Spleen (tissue), 7 donors: ENCODE measurements at regions not wholly inside any gene's neighbourhood (a gene's known extent, or its start where the extent isn't known, plus 50 kb on each side); places are given as distances from the start of the nearest gene placed in this dataset.

Experiments
- POLR2A ChIP-seq, 3 donors: fragments of 450-650 bp; IDR thresholded peaks; one replicate each; pipeline ENCODE4 v1.5.1; 2017; ENCODE audit warnings: antibody characterized with exemption in 3 of 3, mild to moderate bottlenecking in 1 of 3
- TF ChIP-seq, protein P1 (sequence below), 11 experiments: fragments of 200-600 bp in 7 of 11; fragments of 450-650 bp in 4 of 11; sonication (generic) in 4 of 11; IDR thresholded peaks in 8 of 11; conservative IDR thresholded peaks in 3 of 11; 1 replicate in 7 of 11; 2 replicates in 4 of 11; pipeline versions ENCODE4 v1.4.0 to v1.8.0; 2016 to 2021; ENCODE audit warnings: antibody characterized with exemption in 11 of 11, inconsistent platforms in 4 of 11, mild to moderate bottlenecking in 1 of 11
- donor health status: DM: no; HTN: no; CAD: no; lungs with moderate emphysema.
- donor health status: DM: no; HTN: no; CAD: no.
- donor health status: DM: no; HTN: no; CAD: no.

DNA sequence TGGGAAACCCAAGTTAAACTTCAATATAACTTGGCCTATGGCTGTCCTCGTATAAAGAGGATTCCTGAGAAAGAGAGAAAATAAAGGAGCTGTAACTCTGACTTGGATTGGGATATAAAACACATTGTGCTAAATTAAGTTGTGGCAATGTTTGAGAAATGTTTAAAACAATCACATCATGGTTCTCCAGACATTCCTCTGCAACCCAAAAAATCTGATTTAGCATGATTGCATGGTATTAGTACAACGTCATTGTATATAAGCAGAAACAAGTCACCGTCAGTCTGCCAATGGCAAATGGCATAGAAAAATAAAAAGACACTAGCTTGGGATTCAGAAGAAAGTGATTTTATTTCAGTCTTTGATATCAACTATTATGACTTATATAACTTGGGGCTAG is 140.2 kb upstream of the FAM83B start:
- TF ChIP-seq, protein P1, sequence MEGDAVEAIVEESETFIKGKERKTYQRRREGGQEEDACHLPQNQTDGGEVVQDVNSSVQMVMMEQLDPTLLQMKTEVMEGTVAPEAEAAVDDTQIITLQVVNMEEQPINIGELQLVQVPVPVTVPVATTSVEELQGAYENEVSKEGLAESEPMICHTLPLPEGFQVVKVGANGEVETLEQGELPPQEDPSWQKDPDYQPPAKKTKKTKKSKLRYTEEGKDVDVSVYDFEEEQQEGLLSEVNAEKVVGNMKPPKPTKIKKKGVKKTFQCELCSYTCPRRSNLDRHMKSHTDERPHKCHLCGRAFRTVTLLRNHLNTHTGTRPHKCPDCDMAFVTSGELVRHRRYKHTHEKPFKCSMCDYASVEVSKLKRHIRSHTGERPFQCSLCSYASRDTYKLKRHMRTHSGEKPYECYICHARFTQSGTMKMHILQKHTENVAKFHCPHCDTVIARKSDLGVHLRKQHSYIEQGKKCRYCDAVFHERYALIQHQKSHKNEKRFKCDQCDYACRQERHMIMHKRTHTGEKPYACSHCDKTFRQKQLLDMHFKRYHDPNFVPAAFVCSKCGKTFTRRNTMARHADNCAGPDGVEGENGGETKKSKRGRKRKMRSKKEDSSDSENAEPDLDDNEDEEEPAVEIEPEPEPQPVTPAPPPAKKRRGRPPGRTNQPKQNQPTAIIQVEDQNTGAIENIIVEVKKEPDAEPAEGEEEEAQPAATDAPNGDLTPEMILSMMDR (IDR thresholded peaks at IDR 0.05 in 8 of 11, conservative IDR thresholded peaks at IDR 0.05 in 3 of 11) = no peak
- TF ChIP-seq POLR2A (IDR thresholded peaks at IDR 0.05) = no peak
